ENCODE measurements at regions not wholly inside any gene's neighbourhood (a gene's known extent, or its start where the extent isn't known, plus 50 kb on each side); places are given as distances from the start of the nearest gene placed in this dataset.

DNA sequence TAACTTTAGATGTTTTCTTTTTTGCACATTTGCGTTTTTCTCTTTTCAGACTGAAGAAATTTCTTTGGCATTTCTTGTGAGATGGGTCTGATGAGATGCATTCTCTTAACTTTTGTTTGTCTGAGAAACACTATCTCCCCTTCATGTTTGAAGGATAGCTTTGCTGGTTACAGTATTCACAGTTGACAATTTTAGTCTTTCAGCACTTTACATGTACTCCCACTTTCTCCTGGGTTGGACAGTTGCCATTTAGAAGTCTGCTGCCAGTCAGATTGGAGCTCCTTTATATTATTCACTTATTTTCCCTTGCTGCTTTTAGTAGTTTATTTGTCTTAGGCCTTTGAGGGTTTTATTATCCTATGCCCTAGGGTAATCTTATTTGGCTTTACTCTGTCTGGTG is 67.3 kb upstream of the VOPP1 start:
- TF ChIP-seq, protein P1, sequence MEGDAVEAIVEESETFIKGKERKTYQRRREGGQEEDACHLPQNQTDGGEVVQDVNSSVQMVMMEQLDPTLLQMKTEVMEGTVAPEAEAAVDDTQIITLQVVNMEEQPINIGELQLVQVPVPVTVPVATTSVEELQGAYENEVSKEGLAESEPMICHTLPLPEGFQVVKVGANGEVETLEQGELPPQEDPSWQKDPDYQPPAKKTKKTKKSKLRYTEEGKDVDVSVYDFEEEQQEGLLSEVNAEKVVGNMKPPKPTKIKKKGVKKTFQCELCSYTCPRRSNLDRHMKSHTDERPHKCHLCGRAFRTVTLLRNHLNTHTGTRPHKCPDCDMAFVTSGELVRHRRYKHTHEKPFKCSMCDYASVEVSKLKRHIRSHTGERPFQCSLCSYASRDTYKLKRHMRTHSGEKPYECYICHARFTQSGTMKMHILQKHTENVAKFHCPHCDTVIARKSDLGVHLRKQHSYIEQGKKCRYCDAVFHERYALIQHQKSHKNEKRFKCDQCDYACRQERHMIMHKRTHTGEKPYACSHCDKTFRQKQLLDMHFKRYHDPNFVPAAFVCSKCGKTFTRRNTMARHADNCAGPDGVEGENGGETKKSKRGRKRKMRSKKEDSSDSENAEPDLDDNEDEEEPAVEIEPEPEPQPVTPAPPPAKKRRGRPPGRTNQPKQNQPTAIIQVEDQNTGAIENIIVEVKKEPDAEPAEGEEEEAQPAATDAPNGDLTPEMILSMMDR (IDR thresholded peaks at IDR 0.05): no peak
- TF ChIP-seq ZFX (IDR thresholded peaks at IDR 0.05; ENCODE audit: borderline replicate concordance): no peak
